Endothelial cell of umbilical vein (primary cell): ENCODE measurements at regions not wholly inside any gene's neighbourhood (a gene's known extent, or its start where the extent isn't known, plus 50 kb on each side); places are given as distances from the start of the nearest gene placed in this dataset.

ENCODE experiments used
- BruUV-seq: library from RNA; stranded (reverse); fragments of 400-500 nt; replicated peaks from 2 replicates; lab custom pipeline; 2021; lab: Mats Ljungman, UMichigan
- CTCF ChIA-PET: fragments of 300-600, 350-600 bp; sonication (Branson Sonifier 250); formaldehyde crosslinking; loops from one replicate; lab custom pipeline; 2021; ENCODE audit warnings: antibody characterized with exemption, inconsistent platforms; lab: Charles Lee
- POLR2A ChIA-PET: fragments of 300-600, 350-600 bp; sonication (Branson Sonifier 250); formaldehyde crosslinking; loops from one replicate; lab custom pipeline; 2021; ENCODE audit warnings: antibody characterized with exemption, inconsistent platforms; lab: Charles Lee
- DNase-seq: peaks from one replicate; pipeline ENCODE4 v3.0.0-alpha.2; 2011; ENCODE audit warnings: low read depth, low spot score
- FAIRE-seq: peaks from 2 replicates; lab custom pipeline; 2011; peaks lifted over from hg19 to GRCh38; lab: Jason Lieb, UNC
- H2AFZ ChIP-seq: 2 replicates; pipeline ENCODE4 v1.6.0; 2012; ENCODE audit warnings: low read depth, low read length, control low read depth, inconsistent platforms
- H3K27ac ChIP-seq: 2 replicates; pipeline ENCODE4 v1.5.1; 2011; ENCODE audit warnings: low read depth, mild to moderate bottlenecking, control low read depth, low read length, moderate library complexity; ENCODE audit not compliant: insufficient read depth
- H3K27me3 ChIP-seq, 2 experiments: 2 replicates each; pipeline versions ENCODE4 v1.6.0 to v1.6.1; 2011; ENCODE audit warnings: low read length in 2 of 2, mixed read lengths in 1 of 2; ENCODE audit not compliant: control insufficient read depth in 2 of 2, insufficient read depth in 2 of 2
- H3K36me3 ChIP-seq, 2 experiments: 2 replicates in 1 of 2; 3 replicates in 1 of 2; pipeline ENCODE4 v1.5.1; 2011; ENCODE audit warnings: low read length in 2 of 2, mild to moderate bottlenecking in 1 of 2, moderate library complexity in 1 of 2; ENCODE audit not compliant: control insufficient read depth in 2 of 2, insufficient read depth in 2 of 2; ENCODE audit errors: extremely low read depth in 1 of 2
- H3K4me1 ChIP-seq: 3 replicates; pipeline ENCODE4 v1.5.1; 2011; ENCODE audit warnings: mild to moderate bottlenecking, low read length; ENCODE audit not compliant: control insufficient read depth, insufficient read depth; ENCODE audit errors: extremely low read depth
- H3K4me2 ChIP-seq: 2 replicates; pipeline ENCODE4 v1.6.1; 2011; ENCODE audit warnings: low read length, control low read depth, mixed read lengths; ENCODE audit not compliant: insufficient read depth
- H3K4me3 ChIP-seq, 3 experiments: fragments of 200-600 bp in 1 of 3; sonication (generic), shearing (Covaris generic) in 1 of 3; replicated peaks in 1 of 3; 2 replicates each; pipeline ENCODE4 v1.5.1; 2011 to 2016; ENCODE audit warnings: control low read depth in 3 of 3, low read length in 3 of 3, mild to moderate bottlenecking in 2 of 3, inconsistent platforms in 1 of 3, low read depth in 1 of 3, moderate library complexity in 1 of 3; ENCODE audit not compliant: insufficient read depth in 1 of 3
- H3K79me2 ChIP-seq: 2 replicates; pipeline ENCODE4 v1.6.0; 2012; ENCODE audit warnings: low read length, inconsistent platforms; ENCODE audit not compliant: control insufficient read depth, insufficient read depth
- H3K9ac ChIP-seq: replicated peaks from 2 replicates; pipeline ENCODE3; 2011; ENCODE audit warnings: low read length, control low read depth; ENCODE audit not compliant: insufficient read depth; ENCODE audit errors: extremely low read depth
- H3K9me1 ChIP-seq: replicated peaks from 3 replicates; pipeline ENCODE4 v1.6.0; 2011; ENCODE audit warnings: mild to moderate bottlenecking, low read length; ENCODE audit not compliant: control insufficient read depth, insufficient read depth; ENCODE audit errors: extremely low read depth
- H3K9me3 ChIP-seq: replicated peaks from 2 replicates; pipeline ENCODE4 v1.5.1; 2012; ENCODE audit warnings: low read length, inconsistent platforms; ENCODE audit not compliant: control insufficient read depth, insufficient read depth
- H4K20me1 ChIP-seq: replicated peaks from 2 replicates; pipeline ENCODE3; 2011; ENCODE audit warnings: mild to moderate bottlenecking, low read length; ENCODE audit not compliant: control insufficient read depth, insufficient read depth; ENCODE audit errors: extremely low read depth
- CTCF ChIP-seq, 2 donors: IDR thresholded peaks; 1 replicate in 1 of 2; 2 replicates in 1 of 2; pipeline ENCODE4 v1.5.1; 2011; ENCODE audit warnings: low read length in 2 of 2, mild to moderate bottlenecking in 2 of 2, moderate library complexity in 2 of 2, control low read depth in 1 of 2, inconsistent platforms in 1 of 2, low read depth in 1 of 2; ENCODE audit not compliant: insufficient read depth in 1 of 2; ENCODE audit errors: extremely low read depth in 1 of 2
- EZH2 ChIP-seq: IDR thresholded peaks from 2 replicates; pipeline ENCODE4 v1.6.1; 2012; ENCODE audit warnings: borderline replicate concordance, low read depth, mild to moderate bottlenecking, moderate library complexity, low read length, inconsistent platforms; ENCODE audit not compliant: severe bottlenecking
- FOS ChIP-seq: IDR thresholded peaks from 2 replicates; pipeline ENCODE4 v1.6.1; 2011; ENCODE audit warnings: mild to moderate bottlenecking, low read length, moderate library complexity, borderline replicate concordance; ENCODE audit not compliant: insufficient read depth
- GATA2 ChIP-seq: IDR thresholded peaks from 2 replicates; pipeline ENCODE4 v1.7.0; 2011; ENCODE audit warnings: low read depth, mild to moderate bottlenecking, moderate library complexity, mixed read lengths, low read length; ENCODE audit not compliant: insufficient read length, insufficient read depth
- JUN ChIP-seq: IDR thresholded peaks from 2 replicates; pipeline ENCODE4 v1.6.1; 2011; ENCODE audit warnings: borderline replicate concordance, low read depth; ENCODE audit not compliant: insufficient read length, insufficient read depth
- MAX ChIP-seq: IDR thresholded peaks from 2 replicates; pipeline ENCODE4 v1.6.1; 2011; ENCODE audit not compliant: insufficient read depth, insufficient read length
- MYC ChIP-seq: IDR thresholded peaks from one replicate; pipeline ENCODE4 v1.6.1; 2011; ENCODE audit warnings: mild to moderate bottlenecking, low read depth, low read length
- POLR2A ChIP-seq: IDR thresholded peaks from 2 replicates; pipeline ENCODE4 v1.6.1; 2012; ENCODE audit warnings: low read depth, mild to moderate bottlenecking, control low read depth, low read length
- POLR2AphosphoS5 ChIP-seq: IDR thresholded peaks from 2 replicates; pipeline ENCODE4 v1.6.1; 2012; ENCODE audit warnings: low read depth, mild to moderate bottlenecking, control low read depth, low read length, moderate library complexity; ENCODE audit not compliant: insufficient read depth
- dilution Hi-C: fragments of 300-500 bp; cut with MboI; formaldehyde crosslinking; loops from one replicate; pipeline ENCODE4 v1.15.0; 2019; ENCODE audit warnings: low sequenced_read_pairs; ENCODE audit not compliant: extremely low pct_ligation_motif_present
- intact Hi-C: fragments of 100-400 bp; cut with micrococcal nuclease; formaldehyde crosslinking; loops from one replicate; pipeline ENCODE4 v1.10.0; 2022

GRCh38 chr3:144053121-144053520 is 81.5 kb downstream of the DIPK2A start:
- TF ChIP-seq CTCF (IDR thresholded peaks at IDR 0.05; ENCODE audit: extremely low read depth in 1 of 2, insufficient read depth in 1 of 2, low read depth in 1 of 2, low read length in 2 of 2) (no peak), EZH2 (no peak), JUN (no peak), MAX (no peak), POLR2A (no peak), POLR2AphosphoS5 (no peak), GATA2 (no peak), MYC (no peak), FOS (no peak)
- intact Hi-C loops (no loop called here), dilution Hi-C loops (no loop called here)
- Histone ChIP-seq H3K79me2 (no peaks in the 10 kb centered on the region), H3K4me1 (no peaks in the 10 kb centered on the region), H3K27me3 (no peaks in the 10 kb centered on the region), H3K9ac (no peak overlapping the region), H2AFZ (no peak overlapping the region), H3K9me3 (no peaks in the 10 kb centered on the region), H4K20me1 (no peaks in the 10 kb centered on the region), H3K9me1 (no peaks in the 10 kb centered on the region), H3K4me3 (no peak overlapping the region), H3K4me2 (no peak overlapping the region), H3K36me3 (no peaks in the 10 kb centered on the region), H3K27ac (no peak overlapping the region)
- no TSS peak for BruUV-seq
- ChIA-PET CTCF (interaction anchor here (1.0 to 1.4 kb wide), 2 partner anchors 9 kb away, joined by 3 to 4 read pairs; no protein-coding TSS in a partner anchor), POLR2A (no interaction called here)
- no peak for DNase-seq
- no peak for FAIRE-seq
